OCI-LY7 (cell line): ENCODE measurements at regions not wholly inside any gene's neighbourhood (a gene's known extent, or its start where the extent isn't known, plus 50 kb on each side); places are given as distances from the start of the nearest gene placed in this dataset.

ENCODE experiments used
- BruUV-seq: library from RNA; stranded (reverse); fragments of 400-500 nt; replicated peaks from 2 replicates; lab custom pipeline; 2021; lab: Mats Ljungman, UMichigan
- CTCF ChIA-PET: fragments of 300-600 bp; sonication (Branson Sonifier 250); formaldehyde crosslinking; loops from one replicate; lab custom pipeline; 2022; ENCODE audit warnings: antibody characterized with exemption; ENCODE audit not compliant: unreplicated experiment; lab: Charles Lee
- POLR2A ChIA-PET: fragments of 300-600 bp; sonication (Branson Sonifier 250); formaldehyde crosslinking; loops from one replicate; lab custom pipeline; 2022; ENCODE audit warnings: antibody characterized with exemption; lab: Charles Lee
- DNase-seq: peaks from one replicate; pipeline ENCODE4 v3.0.0-alpha.2; 2015; ENCODE audit warnings: low spot score
- H2AFZ ChIP-seq: fragments of 200-600 bp; sonication (generic), shearing (Covaris generic); 2 replicates; pipeline ENCODE4 v1.6.1; 2014; ENCODE audit warnings: mild to moderate bottlenecking, antibody characterized with exemption, low read length, moderate library complexity
- H3K27ac ChIP-seq: fragments of 200-600 bp; sonication (generic); 2 replicates; pipeline ENCODE4 v1.5.1; 2014; ENCODE audit warnings: mixed run types, low read depth, mild to moderate bottlenecking, moderate library complexity, low read length, inconsistent platforms; ENCODE audit not compliant: poor library complexity, severe bottlenecking
- H3K36me3 ChIP-seq: fragments of 200-600 bp; sonication (generic); 2 replicates; pipeline ENCODE4 v1.6.1; 2014; ENCODE audit warnings: mild to moderate bottlenecking, antibody characterized with exemption, low read length, moderate library complexity, mixed read lengths; ENCODE audit not compliant: insufficient read depth
- H3K4me1 ChIP-seq: fragments of 200-600 bp; sonication (generic); 2 replicates; pipeline ENCODE4 v1.5.1; 2014; ENCODE audit warnings: mild to moderate bottlenecking, low read length; ENCODE audit not compliant: insufficient read depth, poor library complexity, severe bottlenecking
- H3K4me2 ChIP-seq: fragments of 200-600 bp; sonication (generic); 2 replicates; pipeline ENCODE4 v1.6.1; 2014; ENCODE audit warnings: mild to moderate bottlenecking, low read length
- H3K4me3 ChIP-seq: fragments of 200-600 bp; sonication (generic); 2 replicates; pipeline ENCODE4 v1.5.1; 2014; ENCODE audit warnings: mild to moderate bottlenecking, low read depth, low read length; ENCODE audit not compliant: poor library complexity, severe bottlenecking
- H3K79me2 ChIP-seq: fragments of 200-600 bp; sonication (generic); 2 replicates; pipeline ENCODE4 v1.6.1; 2016; ENCODE audit warnings: low read depth, mild to moderate bottlenecking, low read length, moderate library complexity, mixed read lengths; ENCODE audit not compliant: insufficient read depth
- H3K9me2 ChIP-seq: fragments of 200-600 bp; sonication (generic); 2 replicates; pipeline ENCODE4 v1.6.1; 2016; ENCODE audit warnings: mild to moderate bottlenecking, low read length, mixed read lengths; ENCODE audit not compliant: insufficient read depth
- H3K9me3 ChIP-seq: fragments of 200-600 bp; sonication (generic); 2 replicates; pipeline ENCODE4 v1.6.1; 2014; ENCODE audit warnings: mild to moderate bottlenecking, mixed run types, low read length, mixed read lengths
- H4K20me1 ChIP-seq: fragments of 200-600 bp; sonication (generic); 2 replicates; pipeline ENCODE4 v1.6.1; 2014; ENCODE audit warnings: mild to moderate bottlenecking, antibody characterized with exemption, low read length, moderate library complexity, mixed read lengths; ENCODE audit not compliant: insufficient read depth
- EZH2phosphoT487 ChIP-seq: fragments of 200-600 bp; sonication (generic); IDR thresholded peaks from 2 replicates; pipeline ENCODE4 v1.6.1; 2018; ENCODE audit warnings: low read depth, borderline replicate concordance, mild to moderate bottlenecking, mixed run types, antibody characterized with exemption, low read length, moderate library complexity, mixed read lengths
- intact Hi-C: fragments of 100-400 bp; cut with micrococcal nuclease; formaldehyde crosslinking; loops from one replicate; pipeline ENCODE4 v1.10.0; 2022; ENCODE audit not compliant: unreplicated experiment
- TF ChIP-seq, protein P1 (sequence below): fragments of 200-600 bp; sonication (generic); conservative IDR thresholded peaks from 2 replicates; pipeline ENCODE4 v1.5.1; 2014; ENCODE audit warnings: mild to moderate bottlenecking, antibody characterized with exemption, low read length, moderate library complexity, mixed read lengths

DNA sequence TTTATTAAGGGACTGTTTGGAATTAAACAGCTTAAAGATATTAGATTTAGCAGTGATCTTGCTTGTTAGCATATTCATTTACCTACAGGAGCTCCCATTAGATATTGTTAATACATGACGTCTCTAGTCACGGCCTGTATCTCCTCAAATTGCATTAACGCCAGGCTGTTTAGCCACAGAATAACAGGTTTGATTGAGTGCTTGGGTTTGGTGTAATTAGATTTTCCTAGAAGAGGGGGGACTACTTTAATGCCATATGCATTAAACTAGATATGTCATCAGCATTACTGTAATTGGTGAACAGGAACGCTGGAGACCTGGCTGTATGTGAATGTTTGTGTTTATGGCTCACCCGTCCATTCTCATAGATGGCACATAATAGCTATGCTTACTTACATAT lies 841.4 kb upstream of the NR2F2 start:
- ChIA-PET POLR2A (no interaction called here), CTCF (no interaction called here)
- H3K9me2 ChIP-seq: no peaks in the 10 kb centered on the region
- no peaks in the 10 kb centered on the region for H3K4me1 ChIP-seq
- no peaks in the 10 kb centered on the region for H3K79me2 ChIP-seq
- no peaks in the 10 kb centered on the region for H3K36me3 ChIP-seq
- no peak overlapping the region for H2AFZ ChIP-seq
- no peaks in the 10 kb centered on the region for H3K9me3 ChIP-seq
- H3K4me3 ChIP-seq: no peak overlapping the region
- no peak overlapping the region for H3K4me2 ChIP-seq
- H3K27ac ChIP-seq: no peak overlapping the region
- intact Hi-C loops: no loop called here
- TF ChIP-seq EZH2phosphoT487: no peak
- TF ChIP-seq, protein P1, sequence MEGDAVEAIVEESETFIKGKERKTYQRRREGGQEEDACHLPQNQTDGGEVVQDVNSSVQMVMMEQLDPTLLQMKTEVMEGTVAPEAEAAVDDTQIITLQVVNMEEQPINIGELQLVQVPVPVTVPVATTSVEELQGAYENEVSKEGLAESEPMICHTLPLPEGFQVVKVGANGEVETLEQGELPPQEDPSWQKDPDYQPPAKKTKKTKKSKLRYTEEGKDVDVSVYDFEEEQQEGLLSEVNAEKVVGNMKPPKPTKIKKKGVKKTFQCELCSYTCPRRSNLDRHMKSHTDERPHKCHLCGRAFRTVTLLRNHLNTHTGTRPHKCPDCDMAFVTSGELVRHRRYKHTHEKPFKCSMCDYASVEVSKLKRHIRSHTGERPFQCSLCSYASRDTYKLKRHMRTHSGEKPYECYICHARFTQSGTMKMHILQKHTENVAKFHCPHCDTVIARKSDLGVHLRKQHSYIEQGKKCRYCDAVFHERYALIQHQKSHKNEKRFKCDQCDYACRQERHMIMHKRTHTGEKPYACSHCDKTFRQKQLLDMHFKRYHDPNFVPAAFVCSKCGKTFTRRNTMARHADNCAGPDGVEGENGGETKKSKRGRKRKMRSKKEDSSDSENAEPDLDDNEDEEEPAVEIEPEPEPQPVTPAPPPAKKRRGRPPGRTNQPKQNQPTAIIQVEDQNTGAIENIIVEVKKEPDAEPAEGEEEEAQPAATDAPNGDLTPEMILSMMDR: no peak
- H4K20me1 ChIP-seq: no peaks in the 10 kb centered on the region
- no peak for DNase-seq
- no TSS peak for BruUV-seq

DNA sequence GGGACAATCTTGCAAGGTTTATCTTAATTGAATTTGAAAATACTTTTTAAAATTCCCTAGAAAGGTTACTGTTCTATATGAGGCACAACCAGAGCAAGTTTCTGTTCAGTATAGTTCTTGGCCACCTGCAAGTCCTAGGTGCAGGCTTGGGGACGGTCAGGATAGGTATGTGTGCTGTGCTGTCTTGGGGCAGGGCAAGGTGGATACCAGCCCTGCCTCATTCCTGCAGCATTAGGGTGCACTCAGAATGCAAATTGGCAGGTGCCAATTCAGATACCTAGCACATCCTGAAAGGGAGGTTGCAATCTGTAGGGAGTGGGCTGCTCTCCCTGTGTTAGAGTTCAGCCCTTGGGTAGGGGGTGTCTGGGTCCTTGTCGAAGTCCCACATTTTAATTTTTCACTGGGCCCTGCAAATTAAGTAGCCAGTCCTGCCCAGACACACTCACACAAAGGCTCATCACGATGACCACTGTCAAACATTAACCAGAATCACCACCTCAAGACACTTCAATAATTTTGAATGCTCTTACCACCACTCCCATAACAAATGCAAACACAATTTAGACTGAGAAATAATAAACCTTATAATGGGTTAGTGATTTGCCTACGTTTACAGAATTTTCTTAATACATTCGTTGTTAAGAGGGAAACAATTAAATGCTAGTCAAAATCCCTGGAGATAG lies 838.0 kb upstream of the NR2F2 start:
- CTCF ChIA-PET: no interaction called here
- Histone ChIP-seq H4K20me1 (no peaks in the 10 kb centered on the region), H3K9me3 (no peaks in the 10 kb centered on the region), H3K27ac (no peak overlapping the region), H3K4me3 (no peak overlapping the region), H3K79me2 (no peaks in the 10 kb centered on the region), H3K4me1 (no peaks in the 10 kb centered on the region), H3K9me2 (no peaks in the 10 kb centered on the region), H3K36me3 (no peaks in the 10 kb centered on the region), H2AFZ (no peak overlapping the region), H3K4me2 (no peak overlapping the region)
- intact Hi-C loops: no loop called here
- BruUV-seq: no TSS peak
- DNase-seq: no peak
- POLR2A ChIA-PET: no interaction called here
- TF ChIP-seq EZH2phosphoT487: no peak
- TF ChIP-seq, protein P1: no peak

DNA sequence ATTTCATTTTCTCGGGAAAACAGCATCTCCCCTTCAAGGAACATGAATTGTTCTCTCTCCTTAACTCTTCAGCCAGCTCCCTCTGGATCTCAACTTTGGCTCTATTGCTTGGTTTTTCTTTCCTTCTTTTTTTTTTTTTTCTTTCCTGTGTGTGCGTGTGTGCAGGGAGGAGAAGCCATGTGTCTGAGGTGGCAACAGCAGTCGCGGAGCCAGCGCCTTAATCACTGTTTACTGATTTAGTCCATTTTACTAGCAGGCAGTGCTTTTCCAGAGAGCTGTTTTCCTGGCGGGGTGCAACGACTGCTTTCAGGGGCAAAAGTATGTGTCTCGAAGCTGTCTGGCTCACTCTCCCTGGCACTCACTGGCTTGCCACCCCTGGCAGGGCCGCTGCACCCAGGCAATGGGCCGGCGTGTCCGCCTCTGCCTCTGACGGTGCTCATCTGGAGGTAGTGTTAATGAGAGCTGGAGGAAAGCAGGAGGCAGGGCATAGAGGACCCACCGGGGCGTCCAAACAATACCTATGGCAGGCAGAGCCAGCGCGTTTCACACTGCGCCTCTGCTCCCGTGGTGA lies 835.4 kb upstream of the NR2F2 start:
- Histone ChIP-seq H3K27ac (no peak overlapping the region), H3K9me2 (no peaks in the 10 kb centered on the region), H4K20me1 (no peaks in the 10 kb centered on the region), H2AFZ (no peak overlapping the region), H3K36me3 (no peaks in the 10 kb centered on the region), H3K4me2 (no peak overlapping the region), H3K79me2 (no peaks in the 10 kb centered on the region), H3K4me3 (no peak overlapping the region), H3K4me1 (no peaks in the 10 kb centered on the region), H3K9me3 (no peaks in the 10 kb centered on the region)
- BruUV-seq: no TSS peak
- ChIA-PET CTCF (interaction anchor here (0.6 kb wide), 1 partner anchor 410 kb away, joined by 3 read pairs; no protein-coding TSS in a partner anchor), POLR2A (no interaction called here)
- no peak for DNase-seq
- TF ChIP-seq EZH2phosphoT487: no peak
- TF ChIP-seq, protein P1: no peak
- intact Hi-C loops: no loop called here
